GM13977 (cell line): ENCODE measurements at regions not wholly inside any gene's neighbourhood (a gene's known extent, or its start where the extent isn't known, plus 50 kb on each side); places are given as distances from the start of the nearest gene placed in this dataset.

ENCODE experiments used
- DNase-seq: peaks from one replicate; pipeline ENCODE4 v3.0.0; 2012; ENCODE audit warnings: low spot score
- in situ Hi-C: fragments of 300-500 bp; cut with MboI; formaldehyde crosslinking; loops from one replicate; pipeline ENCODE4 v1.12.0; 2022; ENCODE audit warnings: low sequenced_read_pairs, low pct_unique_long_range_greater_than_20kb, mixed read lengths, inconsistent platforms; ENCODE audit not compliant: unreplicated experiment
- TF ChIP-seq, protein P1 (sequence below): IDR thresholded peaks from 2 replicates; pipeline ENCODE4 v1.5.1; 2012; ENCODE audit warnings: mild to moderate bottlenecking, control low read depth; ENCODE audit not compliant: insufficient read depth; ENCODE audit errors: extremely low read depth, missing control alignments

- TF ChIP-seq, protein P1, sequence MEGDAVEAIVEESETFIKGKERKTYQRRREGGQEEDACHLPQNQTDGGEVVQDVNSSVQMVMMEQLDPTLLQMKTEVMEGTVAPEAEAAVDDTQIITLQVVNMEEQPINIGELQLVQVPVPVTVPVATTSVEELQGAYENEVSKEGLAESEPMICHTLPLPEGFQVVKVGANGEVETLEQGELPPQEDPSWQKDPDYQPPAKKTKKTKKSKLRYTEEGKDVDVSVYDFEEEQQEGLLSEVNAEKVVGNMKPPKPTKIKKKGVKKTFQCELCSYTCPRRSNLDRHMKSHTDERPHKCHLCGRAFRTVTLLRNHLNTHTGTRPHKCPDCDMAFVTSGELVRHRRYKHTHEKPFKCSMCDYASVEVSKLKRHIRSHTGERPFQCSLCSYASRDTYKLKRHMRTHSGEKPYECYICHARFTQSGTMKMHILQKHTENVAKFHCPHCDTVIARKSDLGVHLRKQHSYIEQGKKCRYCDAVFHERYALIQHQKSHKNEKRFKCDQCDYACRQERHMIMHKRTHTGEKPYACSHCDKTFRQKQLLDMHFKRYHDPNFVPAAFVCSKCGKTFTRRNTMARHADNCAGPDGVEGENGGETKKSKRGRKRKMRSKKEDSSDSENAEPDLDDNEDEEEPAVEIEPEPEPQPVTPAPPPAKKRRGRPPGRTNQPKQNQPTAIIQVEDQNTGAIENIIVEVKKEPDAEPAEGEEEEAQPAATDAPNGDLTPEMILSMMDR, result no peak
- DNase-seq, result peak; percentile 28
- in situ Hi-C loops, result no loop called here
Observed at GRCh38 chr9:129352146-129352865, 174.2 kb upstream of the IER5L start.

DNA sequence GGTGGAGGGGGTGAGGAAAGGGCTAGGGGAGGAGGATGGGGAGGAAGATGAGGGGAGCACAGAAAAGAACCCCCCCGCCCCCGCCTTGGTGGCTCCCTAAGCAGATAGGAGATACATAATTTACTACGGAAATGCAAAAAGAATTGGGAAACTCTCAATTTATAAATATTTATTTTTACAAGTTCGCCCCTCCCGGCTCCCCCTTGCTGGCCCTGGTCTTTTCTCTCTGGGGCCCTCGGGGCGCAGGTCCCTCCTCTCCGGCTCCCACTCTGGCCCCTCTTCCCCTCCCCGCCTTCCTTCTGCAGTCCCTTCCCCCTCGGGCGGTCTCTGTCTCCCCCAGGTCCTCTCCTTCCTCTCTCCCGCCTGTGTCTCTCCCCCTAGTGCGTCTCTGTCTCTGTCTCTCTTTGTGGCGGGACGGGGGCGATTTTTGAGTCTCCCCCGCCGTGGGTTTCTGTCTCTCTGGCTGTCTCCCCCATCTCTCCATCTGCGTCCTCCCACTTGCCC lies 173.6 kb upstream of the IER5L start:
- no peak for DNase-seq
- TF ChIP-seq, protein P1, result no peak
- in situ Hi-C loops, result no loop called here

DNA sequence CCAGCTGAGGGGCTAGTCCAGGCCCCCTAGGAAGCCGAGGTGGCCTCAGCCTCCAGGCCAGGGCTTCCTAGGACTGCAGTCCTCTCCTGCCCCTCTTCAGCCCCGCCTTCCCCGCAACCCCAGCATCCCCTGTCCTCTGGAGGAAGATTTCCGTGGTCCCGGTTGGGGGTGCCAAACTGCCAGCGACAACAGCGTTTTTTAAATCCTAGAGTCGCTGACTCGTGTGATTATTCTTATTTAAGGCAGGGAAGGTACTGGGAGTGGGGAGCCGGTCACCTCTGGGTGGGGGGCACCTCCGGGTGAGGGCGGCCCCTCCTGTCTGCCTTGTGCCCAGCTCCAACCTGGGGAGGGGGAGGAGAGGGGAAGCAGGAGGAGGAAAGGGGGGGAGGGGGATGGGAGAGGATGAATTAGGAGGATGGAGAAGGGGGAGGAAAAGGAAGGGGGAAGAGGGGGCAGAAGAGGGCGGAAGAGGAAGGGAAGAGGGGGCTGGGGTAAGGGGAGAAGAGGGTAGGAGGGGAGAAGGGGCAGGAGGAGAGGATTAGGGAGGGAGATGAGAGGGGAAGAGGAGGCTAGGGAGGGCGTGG lies 173.1 kb upstream of the IER5L start:
- DNase-seq, result no peak
- in situ Hi-C loops, result no loop called here

DNA sequence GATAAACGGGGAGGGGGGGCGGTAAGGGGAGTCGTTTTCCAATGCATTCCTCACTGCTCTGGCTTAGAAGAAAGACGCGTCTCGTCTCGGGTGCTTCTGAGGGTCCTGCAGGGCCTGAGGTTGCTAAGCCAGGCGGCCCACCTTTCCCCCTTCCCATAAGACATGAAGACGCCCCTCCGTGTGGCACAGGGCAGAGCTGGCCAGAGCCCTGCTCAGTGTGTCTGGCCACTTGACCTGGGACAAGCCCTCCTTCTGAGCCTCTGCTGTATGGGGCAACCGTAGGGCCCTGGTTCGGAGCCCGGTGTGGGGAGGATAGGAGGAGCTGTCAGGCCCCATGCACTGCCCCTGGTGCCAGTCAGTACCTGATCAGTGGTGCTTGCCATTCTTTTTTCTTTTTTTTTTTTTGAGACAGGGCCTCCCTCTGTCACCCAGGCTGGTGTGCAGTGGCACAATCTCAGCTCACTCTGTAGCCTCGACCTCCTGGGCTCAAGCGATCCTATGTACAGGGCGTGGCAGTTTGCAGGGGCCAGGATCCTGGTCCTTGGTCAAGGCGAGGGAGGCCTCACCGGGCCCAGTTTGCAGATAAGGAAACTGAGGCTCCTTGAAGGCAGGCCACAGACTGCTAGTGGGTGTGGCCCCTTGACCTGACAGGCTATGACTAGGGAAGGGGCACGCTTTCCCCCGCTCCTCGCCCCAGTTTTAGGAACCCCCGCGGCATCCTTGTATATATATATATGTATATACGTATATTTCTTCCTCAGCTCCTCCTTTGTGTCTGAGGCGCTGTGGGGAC lies 172.3 kb upstream of the IER5L start:
- in situ Hi-C loops, result no loop called here
- DNase-seq, result no peak
- TF ChIP-seq, protein P1, result no peak

More for the DNA sequence above, 173.1 kb upstream of the IER5L start:
- TF ChIP-seq, protein P1, result no peak

DNA sequence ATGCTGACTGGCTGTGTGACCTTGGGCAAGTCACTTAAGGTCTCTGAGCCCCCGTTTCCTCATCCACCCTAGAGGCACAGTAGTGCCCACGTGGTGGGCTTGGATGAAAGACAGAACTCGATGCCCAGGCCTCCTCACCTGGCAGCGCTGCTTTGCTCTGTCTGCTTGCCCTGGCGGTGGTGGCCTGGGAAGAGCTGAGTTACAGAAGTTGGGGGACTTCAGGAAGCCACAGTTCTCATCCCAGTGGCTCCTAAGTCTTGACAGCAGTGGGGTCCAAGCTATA lies 171.5 kb upstream of the IER5L start:
- in situ Hi-C loops, result no loop called here
- TF ChIP-seq, protein P1, result no peak
- no peak for DNase-seq

- in situ Hi-C loops, result no loop called here
- TF ChIP-seq, protein P1, result no peak
- no peak for DNase-seq
Observed at GRCh38 chr9:129348890-129349664, 171.0 kb upstream of the IER5L start.
